ENCODE measurements at regions not wholly inside any gene's neighbourhood (a gene's known extent, or its start where the extent isn't known, plus 50 kb on each side); places are given as distances from the start of the nearest gene placed in this dataset.

DNA sequence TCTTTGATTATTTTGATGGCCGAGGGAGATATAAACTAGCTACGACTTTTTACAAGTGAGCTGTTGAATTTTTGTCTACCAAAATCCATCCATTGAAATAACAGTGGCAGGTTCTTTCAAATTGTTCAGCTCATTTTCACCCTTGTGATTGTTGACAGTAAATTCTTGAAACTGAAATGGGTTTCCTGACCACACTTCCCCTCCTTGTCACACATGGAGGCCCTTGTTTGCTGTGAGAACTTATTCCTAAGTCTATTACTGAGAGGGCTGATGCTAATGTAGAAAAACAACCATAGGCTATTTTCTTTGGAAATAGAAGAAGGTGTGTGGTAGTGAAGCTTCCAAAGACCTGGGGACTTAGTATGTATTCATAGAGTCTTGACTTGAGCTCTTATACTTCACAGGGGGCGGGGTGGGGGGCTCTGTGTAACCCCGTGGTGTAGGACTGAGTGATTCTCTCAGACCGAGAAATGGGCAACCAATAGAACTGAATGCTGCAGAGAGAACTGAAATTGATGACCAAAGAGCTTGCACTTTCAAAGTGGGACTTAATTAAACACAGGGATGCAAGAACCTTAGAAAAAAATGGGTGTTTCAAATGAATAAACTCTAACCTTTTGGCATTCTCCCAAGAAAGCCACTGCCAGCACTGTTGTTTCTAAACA, 718.9 kb downstream of the CCSER2 start (continued):
- TF ChIP-seq, protein P1, sequence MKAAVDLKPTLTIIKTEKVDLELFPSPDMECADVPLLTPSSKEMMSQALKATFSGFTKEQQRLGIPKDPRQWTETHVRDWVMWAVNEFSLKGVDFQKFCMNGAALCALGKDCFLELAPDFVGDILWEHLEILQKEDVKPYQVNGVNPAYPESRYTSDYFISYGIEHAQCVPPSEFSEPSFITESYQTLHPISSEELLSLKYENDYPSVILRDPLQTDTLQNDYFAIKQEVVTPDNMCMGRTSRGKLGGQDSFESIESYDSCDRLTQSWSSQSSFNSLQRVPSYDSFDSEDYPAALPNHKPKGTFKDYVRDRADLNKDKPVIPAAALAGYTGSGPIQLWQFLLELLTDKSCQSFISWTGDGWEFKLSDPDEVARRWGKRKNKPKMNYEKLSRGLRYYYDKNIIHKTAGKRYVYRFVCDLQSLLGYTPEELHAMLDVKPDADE (IDR thresholded peaks at IDR 0.05), result no peak
- TF ChIP-seq, protein P2, sequence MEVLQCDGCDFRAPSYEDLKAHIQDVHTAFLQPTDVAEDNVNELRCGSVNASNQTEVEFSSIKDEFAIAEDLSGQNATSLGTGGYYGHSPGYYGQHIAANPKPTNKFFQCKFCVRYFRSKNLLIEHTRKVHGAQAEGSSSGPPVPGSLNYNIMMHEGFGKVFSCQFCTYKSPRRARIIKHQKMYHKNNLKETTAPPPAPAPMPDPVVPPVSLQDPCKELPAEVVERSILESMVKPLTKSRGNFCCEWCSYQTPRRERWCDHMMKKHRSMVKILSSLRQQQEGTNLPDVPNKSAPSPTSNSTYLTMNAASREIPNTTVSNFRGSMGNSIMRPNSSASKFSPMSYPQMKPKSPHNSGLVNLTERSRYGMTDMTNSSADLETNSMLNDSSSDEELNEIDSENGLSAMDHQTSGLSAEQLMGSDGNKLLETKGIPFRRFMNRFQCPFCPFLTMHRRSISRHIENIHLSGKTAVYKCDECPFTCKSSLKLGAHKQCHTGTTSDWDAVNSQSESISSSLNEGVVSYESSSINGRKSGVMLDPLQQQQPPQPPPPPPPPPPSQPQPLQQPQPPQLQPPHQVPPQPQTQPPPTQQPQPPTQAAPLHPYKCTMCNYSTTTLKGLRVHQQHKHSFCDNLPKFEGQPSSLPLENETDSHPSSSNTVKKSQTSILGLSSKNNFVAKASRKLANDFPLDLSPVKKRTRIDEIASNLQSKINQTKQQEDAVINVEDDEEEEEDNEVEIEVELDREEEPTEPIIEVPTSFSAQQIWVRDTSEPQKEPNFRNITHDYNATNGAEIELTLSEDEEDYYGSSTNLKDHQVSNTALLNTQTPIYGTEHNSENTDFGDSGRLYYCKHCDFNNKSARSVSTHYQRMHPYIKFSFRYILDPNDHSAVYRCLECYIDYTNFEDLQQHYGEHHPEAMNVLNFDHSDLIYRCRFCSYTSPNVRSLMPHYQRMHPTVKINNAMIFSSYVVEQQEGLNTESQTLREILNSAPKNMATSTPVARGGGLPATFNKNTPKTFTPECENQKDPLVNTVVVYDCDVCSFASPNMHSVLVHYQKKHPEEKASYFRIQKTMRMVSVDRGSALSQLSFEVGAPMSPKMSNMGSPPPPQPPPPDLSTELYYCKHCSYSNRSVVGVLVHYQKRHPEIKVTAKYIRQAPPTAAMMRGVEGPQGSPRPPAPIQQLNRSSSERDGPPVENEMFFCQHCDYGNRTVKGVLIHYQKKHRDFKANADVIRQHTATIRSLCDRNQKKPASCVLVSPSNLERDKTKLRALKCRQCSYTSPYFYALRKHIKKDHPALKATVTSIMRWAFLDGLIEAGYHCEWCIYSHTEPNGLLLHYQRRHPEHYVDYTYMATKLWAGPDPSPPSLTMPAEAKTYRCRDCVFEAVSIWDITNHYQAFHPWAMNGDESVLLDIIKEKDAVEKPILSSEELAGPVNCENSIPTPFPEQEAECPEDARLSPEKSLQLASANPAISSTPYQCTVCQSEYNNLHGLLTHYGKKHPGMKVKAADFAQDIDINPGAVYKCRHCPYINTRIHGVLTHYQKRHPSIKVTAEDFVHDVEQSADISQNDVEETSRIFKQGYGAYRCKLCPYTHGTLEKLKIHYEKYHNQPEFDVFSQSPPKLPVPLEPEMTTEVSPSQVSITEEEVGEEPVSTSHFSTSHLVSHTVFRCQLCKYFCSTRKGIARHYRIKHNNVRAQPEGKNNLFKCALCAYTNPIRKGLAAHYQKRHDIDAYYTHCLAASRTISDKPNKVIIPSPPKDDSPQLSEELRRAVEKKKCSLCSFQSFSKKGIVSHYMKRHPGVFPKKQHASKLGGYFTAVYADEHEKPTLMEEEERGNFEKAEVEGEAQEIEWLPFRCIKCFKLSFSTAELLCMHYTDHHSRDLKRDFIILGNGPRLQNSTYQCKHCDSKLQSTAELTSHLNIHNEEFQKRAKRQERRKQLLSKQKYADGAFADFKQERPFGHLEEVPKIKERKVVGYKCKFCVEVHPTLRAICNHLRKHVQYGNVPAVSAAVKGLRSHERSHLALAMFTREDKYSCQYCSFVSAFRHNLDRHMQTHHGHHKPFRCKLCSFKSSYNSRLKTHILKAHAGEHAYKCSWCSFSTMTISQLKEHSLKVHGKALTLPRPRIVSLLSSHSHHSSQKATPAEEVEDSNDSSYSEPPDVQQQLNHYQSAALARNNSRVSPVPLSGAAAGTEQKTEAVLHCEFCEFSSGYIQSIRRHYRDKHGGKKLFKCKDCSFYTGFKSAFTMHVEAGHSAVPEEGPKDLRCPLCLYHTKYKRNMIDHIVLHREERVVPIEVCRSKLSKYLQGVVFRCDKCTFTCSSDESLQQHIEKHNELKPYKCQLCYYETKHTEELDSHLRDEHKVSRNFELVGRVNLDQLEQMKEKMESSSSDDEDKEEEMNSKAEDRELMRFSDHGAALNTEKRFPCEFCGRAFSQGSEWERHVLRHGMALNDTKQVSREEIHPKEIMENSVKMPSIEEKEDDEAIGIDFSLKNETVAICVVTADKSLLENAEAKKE (CRISPR knock-in tag; IDR thresholded peaks at IDR 0.05), result no peak
- TF ChIP-seq NANOG (IDR thresholded peaks at IDR 0.05; ENCODE audit: borderline replicate concordance), result no peak
- no peak for TF ChIP-seq ZNF114 (CRISPR knock-in tag; IDR thresholded peaks at IDR 0.05)

DNA sequence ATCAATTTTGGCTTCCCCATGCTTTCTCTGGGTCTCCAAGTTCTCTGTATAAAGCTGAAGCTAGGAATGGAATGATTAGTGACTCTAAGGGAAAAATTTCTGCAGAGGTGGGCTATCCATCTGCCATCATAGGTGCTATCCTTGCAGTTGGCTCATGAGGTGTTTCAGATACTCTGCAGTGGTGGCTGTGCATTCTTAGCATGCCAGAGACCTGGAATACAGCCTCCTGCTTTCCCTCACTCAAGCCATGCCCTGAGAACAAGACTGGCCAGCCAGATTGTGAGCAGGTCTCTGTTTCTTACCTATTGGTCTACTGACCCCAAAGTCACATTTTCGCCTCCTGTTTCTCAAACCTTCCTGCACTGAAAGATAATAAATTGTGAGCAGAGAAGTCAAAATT, 719.6 kb downstream of the CCSER2 start:
- no peak for ATAC-seq
- TF ChIP-seq CREB1 (CRISPR knock-in tag; IDR thresholded peaks at IDR 0.05; ENCODE audit: low read depth) (no peak), EZH2 (IDR thresholded peaks at IDR 0.05; ENCODE audit: low read depth, unreplicated experiment) (no peak), POLR2AphosphoS5 (IDR thresholded peaks at IDR 0.05; ENCODE audit: low read depth) (no peak), NANOG (IDR thresholded peaks at IDR 0.05; ENCODE audit: borderline replicate concordance) (no peak)
- TF ChIP-seq, protein P1 (IDR thresholded peaks at IDR 0.05), result no peak

More for the DNA sequence above, 719.6 kb downstream of the CCSER2 start:
- Histone ChIP-seq H3K4me1 (ENCODE audit: insufficient read depth) (no peaks in the 10 kb centered on the region), H2AFZ (no peak overlapping the region), H3K4me3 (no peak overlapping the region), H3K27me3 (ENCODE audit: insufficient read depth) (no peaks in the 10 kb centered on the region), H3K27ac (ENCODE audit: low read depth) (no peak overlapping the region), H3F3A (replicated peaks; ENCODE audit: low read depth) (no peaks in the 10 kb centered on the region), H3K9me2 (ENCODE audit: insufficient read depth) (no peaks in the 10 kb centered on the region), H3K4me2 (no peak overlapping the region), H4K20me1 (replicated peaks; ENCODE audit: insufficient read depth) (no peaks in the 10 kb centered on the region), H3K36me3 (ENCODE audit: insufficient read depth) (no peaks in the 10 kb centered on the region), H3K79me2 (replicated peaks; ENCODE audit: insufficient read depth) (no peaks in the 10 kb centered on the region)
- no peak overlapping the region for H3K27ac Mint-ChIP-seq
- no peak for DNase-seq (ENCODE audit: low spot score)
- H3K27me3 Mint-ChIP-seq (ENCODE audit: insufficient read depth, low read depth, poor library complexity), result peaks cover 1% of the 10 kb centered on the region
- H3K4me3 Mint-ChIP-seq, result no peak overlapping the region
- peaks cover 2% of the 10 kb centered on the region; the same call in 2 of the 3 replicates for H3K36me3 Mint-ChIP-seq (ENCODE audit: low read depth)
- peaks cover 85% of the 10 kb centered on the region for H3K9me3 Mint-ChIP-seq
- H3K4me1 Mint-ChIP-seq, result peaks cover 5% of the 10 kb centered on the region; the same call in 1 of the 3 replicates

Data from GM23338 (cell line).